ENCODE measurements at regions not wholly inside any gene's neighbourhood (a gene's known extent, or its start where the extent isn't known, plus 50 kb on each side); places are given as distances from the start of the nearest gene placed in this dataset.
"Not testable (repeated sequence)": the region's sequence is repeated elsewhere in the genome, so short reads cannot be mapped to it uniquely, and the experiment has no call there.

- TF ChIP-seq POLR2A (IDR thresholded peaks at IDR 0.05), result no peak
- no peak for TF ChIP-seq CTCF (IDR thresholded peaks at IDR 0.05)
- 71 to 87% (median 78%) methylated on average over 4 of the region's 4 CpGs for WGBS, 4 donors
- no peak for ATAC-seq
- peaks cover 0 to 19% (median 4%) of the 10 kb centered on the region in 12 donors for H3K9me3 ChIP-seq
- intact Hi-C loops (cut with DNase I), result no loop called here
- no peak overlapping the region for H3K4me3 ChIP-seq
- DNase-seq, result no peak
- H3K36me3 ChIP-seq, result no peaks in the 10 kb centered on the region
- H3K4me1 ChIP-seq, result no peaks in the 10 kb centered on the region
- H3K27me3 ChIP-seq, result no peaks in the 10 kb centered on the region
- no peak overlapping the region for H3K27ac ChIP-seq
Observed at GRCh38 chr5:145449794-145450193, 385.3 kb downstream of the PRELID2 start.

- 85 to 94% (median 89%) methylated on average over 3 of the region's 3 CpGs for WGBS, 4 donors
- ATAC-seq; H3K4me1 ChIP-seq; H3K4me3 ChIP-seq; DNase-seq; H3K36me3 ChIP-seq; H3K27ac ChIP-seq; H3K27me3 ChIP-seq; intact Hi-C loops (cut with DNase I): not testable (repeated sequence)
- H3K9me3 ChIP-seq, result peaks cover 0 to 13% (median 4%) of the 10 kb centered on the region in 12 donors
Observed at GRCh38 chr5:145446875-145447274, 388.3 kb downstream of the PRELID2 start.

GRCh38 chr5:145446412-145446811 is 388.7 kb downstream of the PRELID2 start:
- ATAC-seq, result no peak
- no peak for TF ChIP-seq CTCF (IDR thresholded peaks at IDR 0.05)
- TF ChIP-seq POLR2A (IDR thresholded peaks at IDR 0.05), result no peak
- no peak overlapping the region for H3K4me3 ChIP-seq

GRCh38 chr5:145445027-145445426 is 390.1 kb downstream of the PRELID2 start:
- no peaks in the 10 kb centered on the region for H3K27me3 ChIP-seq

More at GRCh38 chr5:145446412-145446811, 388.7 kb downstream of the PRELID2 start:
- H3K9me3 ChIP-seq, result peaks cover 0 to 13% (median 4%) of the 10 kb centered on the region in 12 donors
- no peak for DNase-seq
- no peaks in the 10 kb centered on the region for H3K4me1 ChIP-seq
- 87 to 96% (median 91%) methylated on average over 5 of the region's 5 CpGs for WGBS, 4 donors
- no peaks in the 10 kb centered on the region for H3K27me3 ChIP-seq
- H3K27ac ChIP-seq, result no peak overlapping the region
- no peaks in the 10 kb centered on the region for H3K36me3 ChIP-seq
- intact Hi-C loops (cut with DNase I), result no loop called here

More at GRCh38 chr5:145445027-145445426, 390.1 kb downstream of the PRELID2 start:
- WGBS, 4 donors, result 51 to 89% (median 71%) methylated on average over 2 of the region's 2 CpGs
- Histone ChIP-seq H3K4me1 (no peaks in the 10 kb centered on the region), H3K4me3 (no peak overlapping the region), H3K36me3 (no peaks in the 10 kb centered on the region), H3K9me3 (peaks cover 0 to 13% (median 4%) of the 10 kb centered on the region in 12 donors), H3K27ac (no peak overlapping the region)
- intact Hi-C loops (cut with DNase I), result no loop called here
- no peak for DNase-seq
- no peak for TF ChIP-seq CTCF (IDR thresholded peaks at IDR 0.05)
- no peak for TF ChIP-seq POLR2A (IDR thresholded peaks at IDR 0.05)
- ATAC-seq, result no peak

Data from heart left ventricle (tissue), 16 donors.